DND-41 (cell line): ENCODE measurements at regions not wholly inside any gene's neighbourhood (a gene's known extent, or its start where the extent isn't known, plus 50 kb on each side); places are given as distances from the start of the nearest gene placed in this dataset.

ENCODE experiments used
- ATAC-seq: fragments of 200-7000 bp; cut with Tn5 transposase; 3 replicates; pipeline ENCODE4 v1.9.1; 2021; ENCODE audit warnings: low read depth; ENCODE audit not compliant: insufficient read depth
- DNase-seq: peaks from one replicate; pipeline ENCODE4 v3.0.0-alpha.2; 2020
- H2AFZ ChIP-seq: 2 replicates; pipeline ENCODE4 v1.6.0; 2012; ENCODE audit warnings: low read depth, low read length
- H3K27ac ChIP-seq: 2 replicates; pipeline ENCODE4 v1.5.1; 2012; ENCODE audit warnings: low read length, inconsistent platforms
- H3K27me3 ChIP-seq: fragments of 200-600 bp; sonication (generic); 2 replicates; pipeline ENCODE4 v1.6.0; 2012; ENCODE audit warnings: low read length, mild to moderate bottlenecking, inconsistent platforms; ENCODE audit not compliant: insufficient read depth, poor library complexity
- H3K36me3 ChIP-seq: 2 replicates; pipeline ENCODE4 v1.5.1; 2012; ENCODE audit warnings: low read length, inconsistent platforms; ENCODE audit not compliant: insufficient read depth
- H3K4me1 ChIP-seq: 2 replicates; pipeline ENCODE4 v1.5.1; 2012; ENCODE audit warnings: mild to moderate bottlenecking, low read length; ENCODE audit not compliant: insufficient read depth
- H3K4me2 ChIP-seq: 2 replicates; pipeline ENCODE4 v1.6.0; 2012; ENCODE audit warnings: mild to moderate bottlenecking, moderate library complexity, low read length, inconsistent platforms; ENCODE audit not compliant: insufficient read depth
- H3K4me3 ChIP-seq, 2 experiments: fragments of 200-600 bp in 1 of 2; shearing (Covaris generic) in 1 of 2; 2 replicates each; pipeline ENCODE4 v1.5.1; 2012 to 2016; ENCODE audit warnings: inconsistent platforms in 2 of 2, low read length in 2 of 2, mild to moderate bottlenecking in 2 of 2, low read depth in 1 of 2, moderate library complexity in 1 of 2
- H3K79me2 ChIP-seq: 2 replicates; pipeline ENCODE4 v1.6.0; 2012; ENCODE audit warnings: low read length, inconsistent platforms; ENCODE audit not compliant: insufficient read depth
- H3K9ac ChIP-seq: 2 replicates; pipeline ENCODE4 v1.6.0; 2012; ENCODE audit warnings: low read depth, mild to moderate bottlenecking, inconsistent platforms, low read length, moderate library complexity
- H3K9me3 ChIP-seq: 2 replicates; pipeline ENCODE4 v1.5.1; 2012; ENCODE audit warnings: low read length, moderate library complexity, mild to moderate bottlenecking, inconsistent platforms; ENCODE audit not compliant: insufficient read depth, severe bottlenecking
- H4K20me1 ChIP-seq: 2 replicates; pipeline ENCODE4 v1.6.0; 2012; ENCODE audit warnings: low read length; ENCODE audit not compliant: insufficient read depth
- EZH2 ChIP-seq: IDR thresholded peaks from 3 replicates; pipeline ENCODE4 v1.6.1; 2012; ENCODE audit warnings: borderline replicate concordance, low read depth, mild to moderate bottlenecking, moderate library complexity, low read length, inconsistent platforms; ENCODE audit not compliant: severe bottlenecking
- TF ChIP-seq, protein P1 (sequence below): IDR thresholded peaks from 2 replicates; pipeline ENCODE4 v1.5.1; 2012; ENCODE audit warnings: borderline replicate concordance, low read length, moderate library complexity, mild to moderate bottlenecking; ENCODE audit not compliant: poor library complexity, severe bottlenecking; ENCODE audit errors: extremely low read depth

DNA sequence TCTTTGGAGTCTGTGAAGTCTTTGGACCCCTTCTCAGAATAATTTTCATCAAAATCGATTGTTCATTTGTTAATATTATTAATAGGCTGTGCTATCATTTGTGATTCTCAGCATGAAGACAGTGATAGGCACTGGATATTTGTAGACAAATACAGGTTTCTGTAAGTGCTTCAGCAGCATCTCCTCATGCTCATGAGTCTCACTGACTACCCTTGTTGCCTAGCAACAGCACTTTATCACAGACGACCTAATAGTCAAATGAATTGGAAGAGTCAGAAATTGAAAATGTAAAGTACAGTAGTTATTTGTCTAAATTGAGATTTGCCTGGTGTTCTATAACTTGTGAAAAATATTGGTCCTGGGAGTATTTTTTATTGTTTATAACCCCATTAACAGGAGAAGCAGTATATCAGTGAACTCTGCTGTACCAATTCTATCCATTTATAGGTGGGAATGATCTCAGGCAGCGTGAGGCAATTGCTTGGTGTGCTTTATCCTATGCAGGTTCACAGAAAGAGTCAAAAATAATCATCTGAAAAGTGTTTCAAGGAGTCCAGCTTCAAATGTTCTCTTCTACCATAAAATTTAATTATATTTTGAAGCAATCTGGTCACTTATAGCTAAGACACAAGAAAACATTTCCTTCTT is 684.6 kb downstream of the RFPL4B start:
- DNase-seq, result no peak
- H2AFZ ChIP-seq, result no peak overlapping the region
- TF ChIP-seq, protein P1, sequence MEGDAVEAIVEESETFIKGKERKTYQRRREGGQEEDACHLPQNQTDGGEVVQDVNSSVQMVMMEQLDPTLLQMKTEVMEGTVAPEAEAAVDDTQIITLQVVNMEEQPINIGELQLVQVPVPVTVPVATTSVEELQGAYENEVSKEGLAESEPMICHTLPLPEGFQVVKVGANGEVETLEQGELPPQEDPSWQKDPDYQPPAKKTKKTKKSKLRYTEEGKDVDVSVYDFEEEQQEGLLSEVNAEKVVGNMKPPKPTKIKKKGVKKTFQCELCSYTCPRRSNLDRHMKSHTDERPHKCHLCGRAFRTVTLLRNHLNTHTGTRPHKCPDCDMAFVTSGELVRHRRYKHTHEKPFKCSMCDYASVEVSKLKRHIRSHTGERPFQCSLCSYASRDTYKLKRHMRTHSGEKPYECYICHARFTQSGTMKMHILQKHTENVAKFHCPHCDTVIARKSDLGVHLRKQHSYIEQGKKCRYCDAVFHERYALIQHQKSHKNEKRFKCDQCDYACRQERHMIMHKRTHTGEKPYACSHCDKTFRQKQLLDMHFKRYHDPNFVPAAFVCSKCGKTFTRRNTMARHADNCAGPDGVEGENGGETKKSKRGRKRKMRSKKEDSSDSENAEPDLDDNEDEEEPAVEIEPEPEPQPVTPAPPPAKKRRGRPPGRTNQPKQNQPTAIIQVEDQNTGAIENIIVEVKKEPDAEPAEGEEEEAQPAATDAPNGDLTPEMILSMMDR, result no peak
- no peak for TF ChIP-seq EZH2
- no peaks in the 10 kb centered on the region for H3K79me2 ChIP-seq
- H3K36me3 ChIP-seq, result no peaks in the 10 kb centered on the region
- H3K9ac ChIP-seq, result no peak overlapping the region
- H3K9me3 ChIP-seq, result no peaks in the 10 kb centered on the region
- H3K4me2 ChIP-seq, result no peak overlapping the region
- H3K4me1 ChIP-seq, result no peaks in the 10 kb centered on the region
- no peaks in the 10 kb centered on the region for H3K27me3 ChIP-seq
- no peaks in the 10 kb centered on the region for H4K20me1 ChIP-seq
- H3K27ac ChIP-seq, result no peak overlapping the region
- ATAC-seq, result no peak
- H3K4me3 ChIP-seq, result no peak overlapping the region

DNA sequence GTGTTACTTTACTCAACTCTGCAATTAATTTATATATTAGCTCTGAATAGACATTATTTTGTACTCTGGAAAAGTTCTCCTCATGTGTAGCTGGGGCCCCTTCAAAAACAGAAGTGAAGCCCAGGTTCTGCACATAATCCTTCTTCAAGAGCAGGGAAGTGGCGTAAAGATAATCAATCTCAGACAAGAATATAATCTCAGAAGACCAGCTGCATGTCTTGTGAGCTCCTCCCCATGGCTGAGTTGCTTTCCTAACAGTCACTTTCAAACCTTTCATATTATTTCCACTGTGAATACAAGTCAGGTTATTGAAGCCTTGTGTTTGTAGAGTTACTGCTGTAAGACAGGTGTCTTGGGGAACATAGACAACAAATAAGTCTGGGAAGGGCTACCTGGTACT is 691.9 kb downstream of the RFPL4B start:
- ATAC-seq (no peak), DNase-seq (no peak)
- Histone ChIP-seq H3K4me1 (no peaks in the 10 kb centered on the region), H3K36me3 (no peaks in the 10 kb centered on the region), H3K27me3 (no peaks in the 10 kb centered on the region), H3K4me2 (no peak overlapping the region), H3K9ac (no peak overlapping the region), H4K20me1 (no peaks in the 10 kb centered on the region), H3K9me3 (no peaks in the 10 kb centered on the region), H3K4me3 (no peak overlapping the region), H2AFZ (no peak overlapping the region), H3K27ac (no peak overlapping the region), H3K79me2 (no peaks in the 10 kb centered on the region)
- TF ChIP-seq EZH2, result no peak
- TF ChIP-seq, protein P1, result no peak

DNA sequence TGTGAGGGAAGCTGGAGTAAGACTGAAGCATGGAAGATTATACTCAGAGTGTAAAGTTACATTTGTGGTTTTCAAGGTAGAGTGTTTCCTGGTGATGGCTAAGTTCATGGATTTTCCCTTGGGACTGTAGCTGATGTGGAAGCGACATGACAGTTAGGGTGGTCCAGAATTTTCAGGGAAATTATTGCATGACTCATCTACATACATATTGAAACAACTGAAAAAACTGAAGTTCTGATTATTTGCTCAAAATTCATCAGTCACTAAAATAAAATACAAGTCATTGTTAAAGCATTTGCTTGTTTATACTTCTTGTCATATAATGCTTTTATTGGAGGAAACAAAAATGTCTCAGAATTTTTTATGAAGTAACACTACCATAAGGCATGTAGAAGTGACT is 700.0 kb downstream of the RFPL4B start:
- no peak for TF ChIP-seq EZH2
- TF ChIP-seq, protein P1, result no peak
- Histone ChIP-seq H3K9me3 (no peaks in the 10 kb centered on the region), H3K4me2 (no peak overlapping the region), H3K9ac (no peak overlapping the region), H3K27me3 (no peaks in the 10 kb centered on the region), H4K20me1 (no peaks in the 10 kb centered on the region), H3K79me2 (no peaks in the 10 kb centered on the region), H3K27ac (no peak overlapping the region), H2AFZ (no peak overlapping the region), H3K36me3 (no peaks in the 10 kb centered on the region), H3K4me3 (no peak overlapping the region), H3K4me1 (no peaks in the 10 kb centered on the region)
- no peak for ATAC-seq
- no peak for DNase-seq

DNA sequence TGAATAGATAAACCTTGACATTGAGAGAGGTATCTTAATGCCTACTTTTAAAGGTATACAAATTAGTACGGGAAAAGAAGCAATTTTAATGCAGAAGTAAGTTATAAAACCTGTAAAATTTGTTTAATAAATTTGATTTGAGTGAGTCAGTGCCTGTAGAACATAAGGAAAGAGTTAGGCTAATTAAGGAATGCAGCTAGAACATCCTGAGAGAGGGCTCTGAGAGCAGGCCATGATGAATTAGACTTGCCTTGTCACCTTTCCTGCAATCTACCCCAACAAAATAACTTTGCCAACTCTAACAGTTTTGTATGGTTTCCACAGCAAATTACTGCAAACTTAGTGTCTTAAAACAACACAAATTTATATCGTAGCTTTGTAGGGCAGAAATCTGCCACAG is 700.8 kb downstream of the RFPL4B start:
- Histone ChIP-seq H3K4me2 (no peak overlapping the region), H3K27me3 (no peaks in the 10 kb centered on the region), H3K4me1 (no peaks in the 10 kb centered on the region), H3K9me3 (no peaks in the 10 kb centered on the region), H3K4me3 (no peak overlapping the region), H3K9ac (no peak overlapping the region), H3K79me2 (no peaks in the 10 kb centered on the region), H2AFZ (no peak overlapping the region), H4K20me1 (no peaks in the 10 kb centered on the region), H3K36me3 (no peaks in the 10 kb centered on the region), H3K27ac (no peak overlapping the region)
- DNase-seq (no peak), ATAC-seq (no peak)
- TF ChIP-seq, protein P1, result no peak
- TF ChIP-seq EZH2, result no peak
